Ishikawa (cell line): ENCODE measurements at regions not wholly inside any gene's neighbourhood (a gene's known extent, or its start where the extent isn't known, plus 50 kb on each side); places are given as distances from the start of the nearest gene placed in this dataset.

Experiments
- CREB1 ChIP-seq: IDR thresholded peaks from 2 replicates; pipeline ENCODE4 v1.6.1; 2012; ENCODE audit warnings: low read depth
- EGR1 ChIP-seq: IDR thresholded peaks from 2 replicates; pipeline ENCODE4 v1.6.1; 2012
- REST ChIP-seq: IDR thresholded peaks from 2 replicates; pipeline ENCODE4 v1.6.1; 2012; ENCODE audit warnings: low read depth, mild to moderate bottlenecking
- TAF1 ChIP-seq: IDR thresholded peaks from 2 replicates; pipeline ENCODE4 v1.6.1; 2012; ENCODE audit warnings: low read depth, mild to moderate bottlenecking
- TF ChIP-seq, protein P1 (sequence below): IDR thresholded peaks from 2 replicates; pipeline ENCODE4 v1.6.1; 2012

DNA sequence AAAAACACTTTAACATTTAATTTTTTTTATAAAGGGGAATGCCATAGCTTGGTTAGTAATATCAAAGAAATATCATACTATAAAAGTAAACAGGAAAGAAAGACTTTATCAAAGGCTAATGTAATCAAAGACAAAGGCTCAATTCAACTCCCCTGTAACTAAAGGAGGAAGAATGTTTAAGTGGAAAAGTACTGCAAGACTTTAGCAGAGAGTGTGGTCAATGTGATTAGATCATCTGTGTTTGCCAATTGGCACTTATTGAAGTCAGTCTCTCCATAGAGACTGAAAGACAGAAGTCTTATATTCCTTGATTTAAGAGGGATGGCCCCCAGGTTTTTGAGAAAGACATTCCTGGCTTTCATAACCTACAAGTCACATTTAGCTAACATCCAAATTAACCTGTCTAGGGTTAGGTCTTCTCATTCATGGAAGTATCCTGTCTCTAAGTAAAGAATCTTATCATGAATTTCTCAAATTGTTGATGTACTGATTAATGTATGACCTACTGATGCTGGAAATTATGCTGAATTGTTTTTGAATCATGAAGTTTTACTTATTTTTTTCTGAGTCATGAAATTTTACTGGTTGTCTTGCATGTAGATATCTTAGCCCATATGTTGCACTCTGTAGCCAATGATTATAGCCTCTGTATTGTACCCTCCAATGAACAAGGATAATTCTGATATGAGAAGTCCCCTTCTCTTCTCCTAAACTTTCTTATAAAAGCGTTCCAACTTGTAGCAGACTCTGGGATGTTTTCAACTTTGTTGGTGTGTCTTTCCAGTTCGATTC is 65.4 kb downstream of the ATXN7L3B start:
- TF ChIP-seq, protein P1, sequence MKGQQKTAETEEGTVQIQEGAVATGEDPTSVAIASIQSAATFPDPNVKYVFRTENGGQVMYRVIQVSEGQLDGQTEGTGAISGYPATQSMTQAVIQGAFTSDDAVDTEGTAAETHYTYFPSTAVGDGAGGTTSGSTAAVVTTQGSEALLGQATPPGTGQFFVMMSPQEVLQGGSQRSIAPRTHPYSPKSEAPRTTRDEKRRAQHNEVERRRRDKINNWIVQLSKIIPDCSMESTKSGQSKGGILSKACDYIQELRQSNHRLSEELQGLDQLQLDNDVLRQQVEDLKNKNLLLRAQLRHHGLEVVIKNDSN = no peak
- TF ChIP-seq EGR1 = no peak
- no peak for TF ChIP-seq TAF1
- TF ChIP-seq REST = no peak
- no peak for TF ChIP-seq CREB1
